Esophagus squamous epithelium (tissue), 5 donors: ENCODE measurements at regions not wholly inside any gene's neighbourhood (a gene's known extent, or its start where the extent isn't known, plus 50 kb on each side); places are given as distances from the start of the nearest gene placed in this dataset.

Experiments
- DNase-seq: peaks from one replicate; lab custom pipeline; 2025; lab: John Stamatoyannopoulos, UW
- H3K27ac ChIP-seq, 4 donors: fragments of 200-600 bp; sonication (generic); one replicate each; pipeline ENCODE4 v1.5.1; 2016 to 2019; ENCODE audit warnings: mild to moderate bottlenecking in 1 of 4
- H3K27me3 ChIP-seq, 4 donors: fragments of 200-600 bp; sonication (generic); 1 replicate in 3 of 4; 2 replicates in 1 of 4; pipeline versions ENCODE4 v1.5.1 to v1.6.0; 2017 to 2021; ENCODE audit warnings: antibody characterized with exemption in 1 of 4
- H3K36me3 ChIP-seq, 3 donors: fragments of 200-600 bp; sonication (generic); one replicate each; pipeline ENCODE4 v1.5.1; 2016 to 2019
- H3K4me1 ChIP-seq, 3 donors: fragments of 200-600 bp; sonication (generic); one replicate each; pipeline ENCODE4 v1.5.1; 2017 to 2019
- H3K4me3 ChIP-seq, 4 donors: fragments of 200-600 bp; sonication (generic); 1 replicate in 3 of 4; 2 replicates in 1 of 4; pipeline ENCODE4 v1.5.1; 2016 to 2019; ENCODE audit warnings: mild to moderate bottlenecking in 2 of 4, moderate library complexity in 1 of 4
- H3K9me3 ChIP-seq, 3 donors: fragments of 200-600 bp; sonication (generic); one replicate each; pipeline ENCODE4 v1.5.1; 2016 to 2019
- CTCF ChIP-seq, 6 experiments: fragments of 450-650 bp in 4 of 6; fragments of 200-600 bp in 2 of 6; sonication (generic) in 2 of 6; IDR thresholded peaks; one replicate each; pipeline ENCODE4 v1.5.1; 2016 to 2019; ENCODE audit warnings: antibody characterized with exemption in 6 of 6, mild to moderate bottlenecking in 4 of 6, moderate library complexity in 4 of 6
- POLR2A ChIP-seq, 4 donors: fragments of 450-650 bp; IDR thresholded peaks; one replicate each; pipeline ENCODE4 v1.6.1; 2017; ENCODE audit warnings: antibody characterized with exemption in 4 of 4, mild to moderate bottlenecking in 4 of 4, moderate library complexity in 3 of 4
- WGBS, 2 donors: methylation state at CpG; one replicate each; pipeline ENCODE4 v1.1.5; 2018; 5-methylcytosine and 5-hydroxymethylcytosine counted together
- intact Hi-C: fragments of 100-400 bp; cut with DNase I; formaldehyde crosslinking; loops from one replicate; pipeline ENCODE4 v1.15.0; 2022
- donor health status: DM: yes; HTN: yes; CAD: no.

GRCh38 chr10:83037653-83038052 lies 1101.7 kb upstream of the GHITM start:
- intact Hi-C loops: no loop called here
- H3K27me3 ChIP-seq: no peaks in the 10 kb centered on the region
- no peak for TF ChIP-seq CTCF (IDR thresholded peaks at IDR 0.05)
- TF ChIP-seq POLR2A (IDR thresholded peaks at IDR 0.05): no peak
- no peaks in the 10 kb centered on the region for H3K36me3 ChIP-seq
- no peak overlapping the region for H3K27ac ChIP-seq
- WGBS, 2 donors: 65 to 77% methylated on average over 2 of the region's 2 CpGs
- H3K4me1 ChIP-seq: no peaks in the 10 kb centered on the region
- no peak overlapping the region for H3K4me3 ChIP-seq
- no peak for DNase-seq
- peaks cover 0 to 7% (median 0%) of the 10 kb centered on the region in 3 donors for H3K9me3 ChIP-seq

DNA sequence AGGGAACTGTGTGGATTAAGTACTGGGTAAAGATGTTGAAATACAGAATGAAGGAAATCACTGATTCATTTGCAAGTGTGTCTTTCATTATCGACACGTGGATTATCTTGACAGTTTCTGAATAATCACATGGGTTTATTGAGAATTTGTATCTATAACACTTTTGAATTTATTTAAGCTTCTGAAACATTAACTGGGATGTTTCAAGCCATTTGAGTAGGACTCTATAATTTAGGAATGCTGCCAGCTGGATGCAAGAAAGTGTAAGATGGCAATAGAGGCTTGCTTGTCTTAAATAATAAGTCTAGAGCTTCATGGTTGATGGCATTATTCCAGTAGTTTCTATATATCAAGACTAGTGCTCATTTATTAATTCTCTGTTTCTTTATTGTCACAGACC lies 1100.7 kb upstream of the GHITM start:
- no peak for DNase-seq
- H3K4me1 ChIP-seq: no peaks in the 10 kb centered on the region
- TF ChIP-seq POLR2A (IDR thresholded peaks at IDR 0.05): no peak
- TF ChIP-seq CTCF (IDR thresholded peaks at IDR 0.05): no peak
- H3K36me3 ChIP-seq: no peaks in the 10 kb centered on the region
- no peaks in the 10 kb centered on the region for H3K27me3 ChIP-seq
- no peak overlapping the region for H3K4me3 ChIP-seq
- intact Hi-C loops: no loop called here
- peaks cover 0 to 7% (median 0%) of the 10 kb centered on the region in 3 donors for H3K9me3 ChIP-seq
- H3K27ac ChIP-seq: no peak overlapping the region
- 80% methylated on average over 2 of the region's 2 CpGs for WGBS, 2 donors

- TF ChIP-seq POLR2A (IDR thresholded peaks at IDR 0.05): no peak
- TF ChIP-seq CTCF (IDR thresholded peaks at IDR 0.05): no peak
- H3K27me3 ChIP-seq: no peaks in the 10 kb centered on the region
- no peak overlapping the region for H3K4me3 ChIP-seq
- no peaks in the 10 kb centered on the region for H3K4me1 ChIP-seq
- WGBS, 2 donors: 55 to 76% methylated on average over 4 of the region's 4 CpGs
- no peak for DNase-seq
- intact Hi-C loops: no loop called here
- H3K9me3 ChIP-seq: no peaks in the 10 kb centered on the region
- H3K27ac ChIP-seq: no peak overlapping the region
- H3K36me3 ChIP-seq: no peaks in the 10 kb centered on the region
These were observed 1093.6 kb upstream of the GHITM start for GRCh38 chr10:83045731-83046130.

- intact Hi-C loops: no loop called here
These were observed 1088.5 kb upstream of the GHITM start for GRCh38 chr10:83050815-83051214.

GRCh38 chr10:83062871-83063270 lies 1076.4 kb upstream of the GHITM start:
- no peak for DNase-seq
- Histone ChIP-seq H3K27me3 (no peaks in the 10 kb centered on the region), H3K4me3 (no peak overlapping the region), H3K27ac (no peak overlapping the region), H3K9me3 (no peaks in the 10 kb centered on the region), H3K36me3 (no peaks in the 10 kb centered on the region), H3K4me1 (no peaks in the 10 kb centered on the region)
- TF ChIP-seq CTCF (IDR thresholded peaks at IDR 0.05): no peak
- intact Hi-C loops: no loop called here
- WGBS, 2 donors: 89 to 93% methylated on average over 2 of the region's 2 CpGs

More at GRCh38 chr10:83050815-83051214, 1088.5 kb upstream of the GHITM start:
- Histone ChIP-seq H3K27me3 (no peaks in the 10 kb centered on the region), H3K4me3 (no peak overlapping the region), H3K36me3 (no peaks in the 10 kb centered on the region), H3K4me1 (no peaks in the 10 kb centered on the region), H3K27ac (no peak overlapping the region), H3K9me3 (no peaks in the 10 kb centered on the region)
- DNase-seq: no peak
- 54 to 56% methylated on average over 3 of the region's 3 CpGs for WGBS, 2 donors
- TF ChIP-seq CTCF (IDR thresholded peaks at IDR 0.05): no peak
- no peak for TF ChIP-seq POLR2A (IDR thresholded peaks at IDR 0.05)
